ENCODE measurements at regions not wholly inside any gene's neighbourhood (a gene's known extent, or its start where the extent isn't known, plus 50 kb on each side); places are given as distances from the start of the nearest gene placed in this dataset.

- Histone ChIP-seq H3K4me3 (no peak overlapping the region), H3K9me3 (ENCODE audit: low read depth) (no peaks in the 10 kb centered on the region), H3K27me3 (peaks cover 5% of the 10 kb centered on the region), H3K27ac (no peak overlapping the region), H3K4me1 (ENCODE audit: low read depth) (no peaks in the 10 kb centered on the region), H3K36me3 (no peaks in the 10 kb centered on the region)
- no peak for TF ChIP-seq CTCF (IDR thresholded peaks at IDR 0.05; ENCODE audit: low read depth, low read length)
- DNase-seq (ENCODE audit: low read depth in 1 of 2, low spot score in 1 of 2): no peak
Observed at GRCh38 chr20:22423190-22423832, 161.1 kb downstream of the FOXA2 start.

- Histone ChIP-seq H3K4me3 (no peak overlapping the region), H3K4me1 (ENCODE audit: low read depth) (no peaks in the 10 kb centered on the region), H3K27ac (no peak overlapping the region), H3K36me3 (no peaks in the 10 kb centered on the region), H3K27me3 (peaks cover 5% of the 10 kb centered on the region), H3K9me3 (ENCODE audit: low read depth) (no peaks in the 10 kb centered on the region)
- TF ChIP-seq CTCF (IDR thresholded peaks at IDR 0.05; ENCODE audit: low read depth, low read length): no peak
- DNase-seq (ENCODE audit: low read depth in 1 of 2, low spot score in 1 of 2): no peak
Observed at GRCh38 chr20:22420116-22420598, 164.2 kb downstream of the FOXA2 start.

GRCh38 chr20:22418738-22419137 is 165.6 kb downstream of the FOXA2 start:
- no peak overlapping the region for H3K4me3 ChIP-seq
- H3K36me3 ChIP-seq: no peaks in the 10 kb centered on the region
- no peaks in the 10 kb centered on the region for H3K9me3 ChIP-seq (ENCODE audit: low read depth)
- no peak overlapping the region for H3K27ac ChIP-seq
- no peak for TF ChIP-seq CTCF (IDR thresholded peaks at IDR 0.05; ENCODE audit: low read depth, low read length)
- H3K4me1 ChIP-seq (ENCODE audit: low read depth): no peaks in the 10 kb centered on the region
- H3K27me3 ChIP-seq: peaks cover 4% of the 10 kb centered on the region
- no peak for DNase-seq (ENCODE audit: low read depth in 1 of 2, low spot score in 1 of 2)

- no peak for TF ChIP-seq CTCF (IDR thresholded peaks at IDR 0.05; ENCODE audit: low read depth, low read length)
- H3K4me3 ChIP-seq: no peak overlapping the region
- no peaks in the 10 kb centered on the region for H3K9me3 ChIP-seq (ENCODE audit: low read depth)
- peak in 1 of 2 donors; percentile 81 for DNase-seq (ENCODE audit: low read depth in 1 of 2, low spot score in 1 of 2)
- H3K4me1 ChIP-seq (ENCODE audit: low read depth): no peaks in the 10 kb centered on the region
- no peaks in the 10 kb centered on the region for H3K36me3 ChIP-seq
- H3K27ac ChIP-seq: no peak overlapping the region
- no peaks in the 10 kb centered on the region for H3K27me3 ChIP-seq
Observed at GRCh38 chr20:22414305-22414742, 170.0 kb downstream of the FOXA2 start.

GRCh38 chr20:22412977-22413868 is 171.1 kb downstream of the FOXA2 start:
- TF ChIP-seq CTCF (IDR thresholded peaks at IDR 0.05; ENCODE audit: low read depth, low read length): no peak
- H3K27me3 ChIP-seq: no peaks in the 10 kb centered on the region

More at GRCh38 chr20:22412977-22413868, 171.1 kb downstream of the FOXA2 start:
- H3K9me3 ChIP-seq (ENCODE audit: low read depth): no peaks in the 10 kb centered on the region
- no peak overlapping the region for H3K4me3 ChIP-seq
- DNase-seq (ENCODE audit: low read depth in 1 of 2, low spot score in 1 of 2): no peak
- no peaks in the 10 kb centered on the region for H3K36me3 ChIP-seq
- no peak overlapping the region for H3K27ac ChIP-seq
- H3K4me1 ChIP-seq (ENCODE audit: low read depth): no peaks in the 10 kb centered on the region
